ENCODE measurements at regions not wholly inside any gene's neighbourhood (a gene's known extent, or its start where the extent isn't known, plus 50 kb on each side); places are given as distances from the start of the nearest gene placed in this dataset.

DNA sequence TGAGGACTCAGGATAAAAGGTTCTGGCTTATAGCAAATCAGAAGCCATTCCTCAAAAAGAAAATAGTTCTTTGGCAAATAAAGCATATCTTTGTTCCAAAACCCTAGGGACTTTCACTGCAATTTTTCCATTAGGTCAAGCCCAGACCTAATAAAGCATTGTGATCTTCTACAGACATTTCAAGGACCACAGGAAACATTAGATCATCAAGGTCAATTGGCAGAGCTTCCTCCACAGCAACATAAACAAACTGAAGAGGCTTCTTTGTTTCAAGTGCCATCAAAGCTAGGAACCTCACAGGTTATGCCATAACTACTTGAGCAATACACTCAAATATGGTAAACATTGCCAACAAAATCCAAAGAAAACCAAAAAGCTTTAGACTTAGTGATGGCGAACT lies 144.9 kb downstream of the ANXA5 start:
- Histone ChIP-seq H3K9me2 (no peaks in the 10 kb centered on the region), H3K4me2 (no peak overlapping the region), H3K79me2 (ENCODE audit: insufficient read depth) (no peaks in the 10 kb centered on the region), H2AFZ (ENCODE audit: low read depth) (no peak overlapping the region), H3F3A (replicated peaks; ENCODE audit: insufficient read depth) (no peaks in the 10 kb centered on the region), H3K9me3 (no peaks in the 10 kb centered on the region), H3K4me1 (ENCODE audit: control insufficient read depth in 1 of 2, insufficient read depth in 2 of 2, low read depth in 1 of 2, low read length in 1 of 2) (no peaks in the 10 kb centered on the region), H3K4me3 (ENCODE audit: low read depth in 2 of 2, low read length in 1 of 2) (no peak overlapping the region), H4K20me1 (ENCODE audit: insufficient read depth) (no peaks in the 10 kb centered on the region), H3K27ac (ENCODE audit: low read depth in 2 of 2, low read length in 1 of 2) (no peak overlapping the region), H3K36me3 (replicated peaks in 1 of 2; ENCODE audit: control insufficient read depth in 1 of 2, insufficient read depth in 2 of 2, low read length in 1 of 2) (no peaks in the 10 kb centered on the region), H3K27me3 (ENCODE audit: insufficient read depth) (0 out of 2 replicates have a peak, but pooled peaks cover 8% of the 10 kb centered on the region), H3K9ac (no peak overlapping the region)
- ChIA-PET CTCF (no interaction called here), POLR2A (no interaction called here)
- DNase-seq, result no peak
- WGBS (ENCODE audit: low lambda C conversion rate), result 0% methylated on average over 1 of the region's 1 CpG
- TF ChIP-seq FOXJ3 (CRISPR knock-in tag; IDR thresholded peaks at IDR 0.05) (no peak), GABPA (IDR thresholded peaks at IDR 0.05; ENCODE audit: low read depth) (no peak), ZBTB33 (IDR thresholded peaks at IDR 0.05; ENCODE audit: borderline replicate concordance, low read depth) (no peak), RAD21 (IDR thresholded peaks at IDR 0.05; ENCODE audit: low read length) (no peak), RCOR1 (IDR thresholded peaks at IDR 0.05; ENCODE audit: low read length) (no peak), TAF1 (IDR thresholded peaks at IDR 0.05; ENCODE audit: borderline replicate concordance, low read depth, low read length) (no peak), POLR2AphosphoS5 (IDR thresholded peaks at IDR 0.05; ENCODE audit: low read depth, low read length) (no peak), GATA2 (CRISPR knock-in tag; IDR thresholded peaks at IDR 0.05) (no peak), MXI1 (IDR thresholded peaks at IDR 0.05; ENCODE audit: low read depth, low read length) (no peak)
- TF ChIP-seq, protein P1, sequence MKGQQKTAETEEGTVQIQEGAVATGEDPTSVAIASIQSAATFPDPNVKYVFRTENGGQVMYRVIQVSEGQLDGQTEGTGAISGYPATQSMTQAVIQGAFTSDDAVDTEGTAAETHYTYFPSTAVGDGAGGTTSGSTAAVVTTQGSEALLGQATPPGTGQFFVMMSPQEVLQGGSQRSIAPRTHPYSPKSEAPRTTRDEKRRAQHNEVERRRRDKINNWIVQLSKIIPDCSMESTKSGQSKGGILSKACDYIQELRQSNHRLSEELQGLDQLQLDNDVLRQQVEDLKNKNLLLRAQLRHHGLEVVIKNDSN (IDR thresholded peaks at IDR 0.05; ENCODE audit: borderline replicate concordance, low read depth), result no peak
- TF ChIP-seq, protein P2, sequence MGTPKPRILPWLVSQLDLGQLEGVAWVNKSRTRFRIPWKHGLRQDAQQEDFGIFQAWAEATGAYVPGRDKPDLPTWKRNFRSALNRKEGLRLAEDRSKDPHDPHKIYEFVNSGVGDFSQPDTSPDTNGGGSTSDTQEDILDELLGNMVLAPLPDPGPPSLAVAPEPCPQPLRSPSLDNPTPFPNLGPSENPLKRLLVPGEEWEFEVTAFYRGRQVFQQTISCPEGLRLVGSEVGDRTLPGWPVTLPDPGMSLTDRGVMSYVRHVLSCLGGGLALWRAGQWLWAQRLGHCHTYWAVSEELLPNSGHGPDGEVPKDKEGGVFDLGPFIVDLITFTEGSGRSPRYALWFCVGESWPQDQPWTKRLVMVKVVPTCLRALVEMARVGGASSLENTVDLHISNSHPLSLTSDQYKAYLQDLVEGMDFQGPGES (IDR thresholded peaks at IDR 0.05; ENCODE audit: low read depth, low read length), result no peak

DNA sequence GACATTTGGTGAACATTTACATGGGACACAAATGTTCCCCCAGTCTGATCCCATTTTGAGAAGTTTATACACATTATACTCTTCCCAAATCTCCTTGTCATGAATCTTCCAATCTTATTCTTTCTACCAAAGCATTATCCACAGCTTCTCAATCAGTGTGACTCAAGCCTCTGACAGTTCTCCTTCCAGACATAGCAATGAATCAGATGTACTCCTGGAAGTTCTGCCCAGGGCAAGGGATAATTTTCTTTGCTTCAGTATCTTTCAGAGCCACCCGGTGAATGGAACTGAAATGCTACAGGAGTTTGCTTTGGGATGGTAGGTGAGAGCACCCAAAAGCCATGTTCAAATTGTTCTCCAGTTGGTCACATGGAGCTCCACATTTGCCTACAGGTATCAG lies 145.5 kb downstream of the ANXA5 start:
- 13% methylated on average over 1 of the region's 1 CpG for WGBS (ENCODE audit: low lambda C conversion rate)
- no peak for DNase-seq
- POLR2A ChIA-PET, result no interaction called here

More for the DNA sequence above, 145.5 kb downstream of the ANXA5 start:
- no peaks in the 10 kb centered on the region for H3F3A ChIP-seq (replicated peaks; ENCODE audit: insufficient read depth)
- no peaks in the 10 kb centered on the region for H3K79me2 ChIP-seq (ENCODE audit: insufficient read depth)
- no peaks in the 10 kb centered on the region for H3K9me3 ChIP-seq
- H3K9me2 ChIP-seq, result no peaks in the 10 kb centered on the region
- H4K20me1 ChIP-seq (ENCODE audit: insufficient read depth), result no peaks in the 10 kb centered on the region
- no peak overlapping the region for H2AFZ ChIP-seq (ENCODE audit: low read depth)
- TF ChIP-seq SMC3 (IDR thresholded peaks at IDR 0.05; ENCODE audit: low read depth, low read length) (no peak), POLR2AphosphoS5 (IDR thresholded peaks at IDR 0.05; ENCODE audit: low read depth, low read length) (no peak), MEF2A (IDR thresholded peaks at IDR 0.05; ENCODE audit: borderline replicate concordance, low read depth) (no peak), SIN3A (IDR thresholded peaks at IDR 0.05; ENCODE audit: borderline replicate concordance, low read depth, low read length) (no peak), CHD2 (IDR thresholded peaks at IDR 0.05; ENCODE audit: low read length, partially characterized antibody) (no peak)
- TF ChIP-seq, protein P3, sequence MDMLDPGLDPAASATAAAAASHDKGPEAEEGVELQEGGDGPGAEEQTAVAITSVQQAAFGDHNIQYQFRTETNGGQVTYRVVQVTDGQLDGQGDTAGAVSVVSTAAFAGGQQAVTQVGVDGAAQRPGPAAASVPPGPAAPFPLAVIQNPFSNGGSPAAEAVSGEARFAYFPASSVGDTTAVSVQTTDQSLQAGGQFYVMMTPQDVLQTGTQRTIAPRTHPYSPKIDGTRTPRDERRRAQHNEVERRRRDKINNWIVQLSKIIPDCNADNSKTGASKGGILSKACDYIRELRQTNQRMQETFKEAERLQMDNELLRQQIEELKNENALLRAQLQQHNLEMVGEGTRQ (IDR thresholded peaks at IDR 0.05; ENCODE audit: borderline replicate concordance, low read depth, low read length), result no peak
- no peak overlapping the region for H3K27ac ChIP-seq (ENCODE audit: low read depth in 2 of 2, low read length in 1 of 2)
- no peaks in the 10 kb centered on the region for H3K36me3 ChIP-seq (replicated peaks in 1 of 2; ENCODE audit: control insufficient read depth in 1 of 2, insufficient read depth in 2 of 2, low read length in 1 of 2)
- no peak overlapping the region for H3K9ac ChIP-seq
- no peak overlapping the region for H3K4me2 ChIP-seq
- no peak overlapping the region for H3K4me3 ChIP-seq (ENCODE audit: low read depth in 2 of 2, low read length in 1 of 2)
- H3K27me3 ChIP-seq (ENCODE audit: insufficient read depth), result 0 out of 2 replicates have a peak, but pooled peaks cover 8% of the 10 kb centered on the region
- no peaks in the 10 kb centered on the region for H3K4me1 ChIP-seq (ENCODE audit: control insufficient read depth in 1 of 2, insufficient read depth in 2 of 2, low read depth in 1 of 2, low read length in 1 of 2)
- CTCF ChIA-PET, result no interaction called here
